IPS-15b (cell line): ENCODE measurements at regions not wholly inside any gene's neighbourhood (a gene's known extent, or its start where the extent isn't known, plus 50 kb on each side); places are given as distances from the start of the nearest gene placed in this dataset.

Experiments used
- H3K27me3 ChIP-seq: one replicate; pipeline ENCODE4 v1.6.1; 2013; ENCODE audit warnings: low read length; ENCODE audit not compliant: control insufficient read depth, insufficient read depth
- H3K36me3 ChIP-seq: one replicate; pipeline ENCODE4 v1.6.1; 2013; ENCODE audit warnings: low read length; ENCODE audit not compliant: control insufficient read depth, insufficient read depth
- H3K4me1 ChIP-seq: one replicate; pipeline ENCODE4 v1.6.1; 2013; ENCODE audit warnings: mild to moderate bottlenecking, low read length; ENCODE audit not compliant: control insufficient read depth, insufficient read depth
- H3K4me3 ChIP-seq: one replicate; pipeline ENCODE4 v1.5.1; 2013; ENCODE audit warnings: low read depth, low read length
- H3K9ac ChIP-seq: one replicate; pipeline ENCODE4 v1.6.1; 2013; ENCODE audit warnings: low read depth, mild to moderate bottlenecking, low read length
- H3K9me3 ChIP-seq: one replicate; pipeline ENCODE4 v1.6.1; 2013; ENCODE audit warnings: mild to moderate bottlenecking, low read length; ENCODE audit not compliant: control insufficient read depth, insufficient read depth

GRCh38 chr3:103949693-103950092 lies 1417.0 kb upstream of the ALCAM start:
- Histone ChIP-seq H3K9me3 (no peaks in the 10 kb centered on the region), H3K4me1 (no peaks in the 10 kb centered on the region), H3K27me3 (no peaks in the 10 kb centered on the region), H3K4me3 (no peak overlapping the region), H3K36me3 (no peaks in the 10 kb centered on the region), H3K9ac (no peak overlapping the region)

GRCh38 chr3:103950676-103951075 lies 1416.0 kb upstream of the ALCAM start:
- Histone ChIP-seq H3K36me3 (no peaks in the 10 kb centered on the region), H3K4me3 (no peak overlapping the region), H3K9ac (no peak overlapping the region), H3K27me3 (no peaks in the 10 kb centered on the region), H3K9me3 (no peaks in the 10 kb centered on the region), H3K4me1 (no peaks in the 10 kb centered on the region)

- no peaks in the 10 kb centered on the region for H3K9me3 ChIP-seq
- H3K9ac ChIP-seq, result no peak overlapping the region
- no peaks in the 10 kb centered on the region for H3K27me3 ChIP-seq
- no peak overlapping the region for H3K4me3 ChIP-seq
- no peaks in the 10 kb centered on the region for H3K4me1 ChIP-seq
- no peaks in the 10 kb centered on the region for H3K36me3 ChIP-seq
These were observed 1412.9 kb upstream of the ALCAM start for GRCh38 chr3:103953796-103954195.

GRCh38 chr3:103960819-103961218 lies 1405.9 kb upstream of the ALCAM start:
- Histone ChIP-seq H3K36me3 (no peaks in the 10 kb centered on the region), H3K4me3 (no peak overlapping the region), H3K9me3 (no peaks in the 10 kb centered on the region), H3K9ac (no peak overlapping the region), H3K4me1 (peaks cover 4% of the 10 kb centered on the region), H3K27me3 (no peaks in the 10 kb centered on the region)

GRCh38 chr3:103963599-103963998 lies 1403.1 kb upstream of the ALCAM start:
- no peaks in the 10 kb centered on the region for H3K9me3 ChIP-seq
- no peak overlapping the region for H3K4me3 ChIP-seq
- no peak overlapping the region for H3K9ac ChIP-seq
- H3K27me3 ChIP-seq, result no peaks in the 10 kb centered on the region
- H3K4me1 ChIP-seq, result peaks cover 4% of the 10 kb centered on the region
- H3K36me3 ChIP-seq, result no peaks in the 10 kb centered on the region

- H3K27me3 ChIP-seq, result no peaks in the 10 kb centered on the region
- H3K9me3 ChIP-seq, result no peaks in the 10 kb centered on the region
- no peaks in the 10 kb centered on the region for H3K36me3 ChIP-seq
- no peak overlapping the region for H3K9ac ChIP-seq
- no peak overlapping the region for H3K4me3 ChIP-seq
- H3K4me1 ChIP-seq, result peaks cover 4% of the 10 kb centered on the region
These were observed 1400.9 kb upstream of the ALCAM start for GRCh38 chr3:103965764-103966163.

GRCh38 chr3:103966749-103967148 lies 1400.0 kb upstream of the ALCAM start:
- H3K27me3 ChIP-seq, result no peaks in the 10 kb centered on the region
- H3K9me3 ChIP-seq, result no peaks in the 10 kb centered on the region
- no peak overlapping the region for H3K4me3 ChIP-seq
- H3K9ac ChIP-seq, result no peak overlapping the region
- peaks cover 4% of the 10 kb centered on the region for H3K4me1 ChIP-seq
- no peaks in the 10 kb centered on the region for H3K36me3 ChIP-seq

GRCh38 chr3:103968131-103968530 lies 1398.6 kb upstream of the ALCAM start:
- Histone ChIP-seq H3K27me3 (no peaks in the 10 kb centered on the region), H3K36me3 (no peaks in the 10 kb centered on the region), H3K9ac (no peak overlapping the region), H3K4me3 (no peak overlapping the region), H3K9me3 (no peaks in the 10 kb centered on the region), H3K4me1 (no peaks in the 10 kb centered on the region)

GRCh38 chr3:103968751-103969150 lies 1398.0 kb upstream of the ALCAM start:
- Histone ChIP-seq H3K36me3 (no peaks in the 10 kb centered on the region), H3K4me3 (no peak overlapping the region), H3K4me1 (no peaks in the 10 kb centered on the region), H3K9me3 (no peaks in the 10 kb centered on the region), H3K9ac (no peak overlapping the region), H3K27me3 (no peaks in the 10 kb centered on the region)

GRCh38 chr3:103976931-103977339 lies 1389.8 kb upstream of the ALCAM start:
- no peaks in the 10 kb centered on the region for H3K36me3 ChIP-seq
- H3K27me3 ChIP-seq, result no peaks in the 10 kb centered on the region
- H3K9ac ChIP-seq, result no peak overlapping the region
- H3K4me3 ChIP-seq, result no peak overlapping the region
- no peaks in the 10 kb centered on the region for H3K4me1 ChIP-seq
- H3K9me3 ChIP-seq, result no peaks in the 10 kb centered on the region

- Histone ChIP-seq H3K36me3 (no peaks in the 10 kb centered on the region), H3K4me1 (no peaks in the 10 kb centered on the region), H3K27me3 (no peaks in the 10 kb centered on the region), H3K9ac (no peak overlapping the region), H3K4me3 (no peak overlapping the region), H3K9me3 (no peaks in the 10 kb centered on the region)
These were observed 1389.3 kb upstream of the ALCAM start for GRCh38 chr3:103977417-103977816.

GRCh38 chr3:103991461-103992115 lies 1375.1 kb upstream of the ALCAM start:
- Histone ChIP-seq H3K4me1 (no peaks in the 10 kb centered on the region), H3K27me3 (no peaks in the 10 kb centered on the region), H3K9ac (no peak overlapping the region), H3K4me3 (no peak overlapping the region), H3K36me3 (no peaks in the 10 kb centered on the region), H3K9me3 (no peaks in the 10 kb centered on the region)
